K562 (cell line): ENCODE measurements at regions not wholly inside any gene's neighbourhood (a gene's known extent, or its start where the extent isn't known, plus 50 kb on each side); places are given as distances from the start of the nearest gene placed in this dataset.

Experiments
- ATAC-seq: fragments of 200-7000 bp; cut with Tn5 transposase; 3 replicates; pipeline ENCODE4 v1.9.1; 2020; ENCODE audit warnings: moderate library complexity
- BruUV-seq: library from RNA; stranded (reverse); fragments of 400-500 nt; replicated peaks from 2 replicates; lab custom pipeline; 2021; lab: Mats Ljungman, UMichigan
- CTCF ChIA-PET: fragments of 300-600 bp; formaldehyde crosslinking; extraction: SDS; loops from one replicate; lab custom pipeline; 2021; ENCODE audit warnings: low intra/inter-chr PET ratio; lab: Yijun Ruan, JAX
- POLR2A ChIA-PET: fragments of 300-600, 350-650 bp; sonication (Branson Sonifier 250); formaldehyde crosslinking; extraction: SDS; loops from one replicate; lab custom pipeline; 2021; ENCODE audit warnings: antibody characterized with exemption, inconsistent platforms; lab: Yijun Ruan, JAX
- DNase-seq, 4 experiments: peaks; one replicate each; pipeline versions ENCODE4 v3.0.0 to v3.0.0-alpha.2; 2011 to 2018; ENCODE audit warnings: low spot score in 3 of 4, mixed read lengths in 3 of 4; ENCODE audit errors: extremely low read depth in 1 of 4
- FAIRE-seq: peaks from 2 replicates; lab custom pipeline; 2011; peaks lifted over from hg19 to GRCh38; lab: Jason Lieb, UNC
- H2AFZ ChIP-seq: 2 replicates; pipeline ENCODE4 v1.6.0; 2011; ENCODE audit warnings: low read depth, low read length, control low read depth, inconsistent platforms
- H3K27ac ChIP-seq: fragments of 200-600 bp; 3 replicates; pipeline ENCODE4 v1.8.0; 2011; ENCODE audit warnings: low read depth, mild to moderate bottlenecking, control low read depth, inconsistent platforms, low read length, moderate library complexity, mixed read lengths; ENCODE audit errors: extremely low read depth
- H3K27me3 ChIP-seq, 2 experiments: fragments of 300-600 bp in 1 of 2; 2 replicates in 1 of 2; 3 replicates in 1 of 2; pipeline versions ENCODE4 v1.6.0 to v1.8.0; 2011; ENCODE audit warnings: inconsistent platforms in 2 of 2, low read length in 2 of 2, mild to moderate bottlenecking in 1 of 2, mixed read lengths in 1 of 2, moderate library complexity in 1 of 2; ENCODE audit not compliant: control insufficient read depth in 2 of 2, insufficient read depth in 2 of 2
- H3K36me3 ChIP-seq: fragments of 300-600 bp; 3 replicates; pipeline ENCODE4 v1.8.0; 2011; ENCODE audit warnings: mild to moderate bottlenecking, low read length, inconsistent platforms; ENCODE audit not compliant: control insufficient read depth, insufficient read depth
- H3K4me1 ChIP-seq, 2 experiments: fragments of 200-600 bp in 1 of 2; replicated peaks in 1 of 2; 2 replicates in 1 of 2; 3 replicates in 1 of 2; pipeline versions ENCODE4 v1.5.1 to v1.8.0; 2011; ENCODE audit warnings: inconsistent platforms in 2 of 2, low read length in 2 of 2, mild to moderate bottlenecking in 1 of 2, mixed read lengths in 1 of 2, moderate library complexity in 1 of 2; ENCODE audit not compliant: control insufficient read depth in 2 of 2, insufficient read depth in 2 of 2
- H3K4me2 ChIP-seq: 2 replicates; pipeline ENCODE4 v1.6.1; 2011; ENCODE audit warnings: low read length, control low read depth, inconsistent platforms, mixed read lengths; ENCODE audit not compliant: insufficient read depth
- H3K4me3 ChIP-seq: fragments of 200-600 bp; sonication (generic), shearing (Covaris generic); 2 replicates; pipeline ENCODE4 v1.5.1; 2016; ENCODE audit warnings: control low read depth, inconsistent platforms
- H3K79me2 ChIP-seq: fragments of 200-600 bp; 3 replicates; pipeline ENCODE4 v1.8.0; 2011; ENCODE audit warnings: low read length, inconsistent platforms; ENCODE audit not compliant: control insufficient read depth, insufficient read depth
- H3K9ac ChIP-seq, 2 experiments: 2 replicates each; pipeline versions ENCODE4 v1.6.0 to v1.6.1; 2011; ENCODE audit warnings: low read depth in 2 of 2, low read length in 2 of 2, control low read depth in 1 of 2, inconsistent platforms in 1 of 2, mild to moderate bottlenecking in 1 of 2, mixed read lengths in 1 of 2; ENCODE audit not compliant: insufficient read depth in 1 of 2
- H3K9me1 ChIP-seq: one replicate; pipeline ENCODE4 v1.6.0; 2011; ENCODE audit warnings: inconsistent platforms, mild to moderate bottlenecking, low read length, moderate library complexity; ENCODE audit not compliant: control insufficient read depth, insufficient read depth
- H3K9me3 ChIP-seq: replicated peaks from 2 replicates; pipeline ENCODE4 v1.5.1; 2011; ENCODE audit warnings: low read depth, low read length, inconsistent platforms; ENCODE audit not compliant: control insufficient read depth, insufficient read depth
- H4K20me1 ChIP-seq: replicated peaks from 2 replicates; pipeline ENCODE4 v1.6.1; 2011; ENCODE audit warnings: low read length, inconsistent platforms, mixed read lengths; ENCODE audit not compliant: control insufficient read depth, insufficient read depth
- BCL6 ChIP-seq: fragments of 250-450 bp; sonication (Bioruptor Pico); IDR thresholded peaks from 2 replicates; pipeline ENCODE4 v1.4.0; 2020
- DACH1 ChIP-seq: fragments of 450-650 bp; IDR thresholded peaks from 2 replicates; pipeline ENCODE4 v1.6.1; 2018; ENCODE audit not compliant: partially characterized antibody
- EGR1 ChIP-seq: fragments of 450-650 bp; conservative IDR thresholded peaks from 2 replicates; pipeline ENCODE4 v1.6.1; 2017; ENCODE audit warnings: mild to moderate bottlenecking
- KDM1A ChIP-seq, 2 experiments: fragments of 450-650 bp; IDR thresholded peaks; 2 replicates each; pipeline ENCODE4 v1.6.1; 2016; ENCODE audit warnings: mild to moderate bottlenecking in 2 of 2
- KLF10 ChIP-seq: fragments of 250-450 bp; sonication (Bioruptor Pico); IDR thresholded peaks from 2 replicates; pipeline ENCODE4 v1.6.1; 2021; ENCODE audit warnings: matching md5 sums
- MEF2A ChIP-seq: IDR thresholded peaks from 2 replicates; pipeline ENCODE4 v1.6.1; 2011; ENCODE audit warnings: low read depth, mild to moderate bottlenecking, low read length, moderate library complexity; ENCODE audit not compliant: control insufficient read depth
- NBN ChIP-seq: fragments of 450-650 bp; IDR thresholded peaks from 2 replicates; pipeline ENCODE4 v1.6.1; 2016; ENCODE audit warnings: low read depth, mild to moderate bottlenecking
- PHB ChIP-seq: fragments of 250-450 bp; sonication (Bioruptor Pico); IDR thresholded peaks from 2 replicates; pipeline ENCODE4 v1.5.0; 2021
- PURB ChIP-seq: sonication (generic); formaldehyde crosslinking; IDR thresholded peaks from 2 replicates; pipeline ENCODE4 v1.9.0; 2021; ENCODE audit warnings: low read depth, mild to moderate bottlenecking, missing genetic modification reagents
- TAF9B ChIP-seq: fragments of 450-650 bp; IDR thresholded peaks from 2 replicates; pipeline ENCODE4 v1.6.1; 2018; ENCODE audit warnings: mild to moderate bottlenecking; ENCODE audit not compliant: partially characterized antibody
- TBL1XR1 ChIP-seq, 2 experiments: IDR thresholded peaks; 2 replicates each; pipeline ENCODE4 v1.6.1; 2012; ENCODE audit warnings: improper control_type of control experiment in 2 of 2, low read length in 2 of 2, mild to moderate bottlenecking in 1 of 2
- ZFPM2 ChIP-seq: fragments of 250-450 bp; sonication (Bioruptor Pico); IDR thresholded peaks from 2 replicates; pipeline ENCODE4 v1.5.1; 2022; ENCODE audit warnings: mild to moderate bottlenecking
- ZNF316 ChIP-seq: fragments of 450-650 bp; IDR thresholded peaks from 2 replicates; pipeline ENCODE4 v1.6.1; 2016
- ZNF444 ChIP-seq: fragments of 250-450 bp; sonication (Bioruptor Pico); IDR thresholded peaks from 2 replicates; pipeline ENCODE4 v1.4.0; 2020; ENCODE audit warnings: mild to moderate bottlenecking, moderate library complexity
- ZNF707 ChIP-seq: fragments of 250-450 bp; sonication (Bioruptor Pico); conservative IDR thresholded peaks from 2 replicates; pipeline ENCODE4 v1.8.0; 2022; ENCODE audit warnings: inconsistent platforms, mild to moderate bottlenecking, moderate library complexity
- WGBS: fragments of 100-300 bp; shearing (Covaris generic); methylation state at CpG from one replicate; pipeline ENCODE4 v1.1.6; 2016; ENCODE audit warnings: low coverage, mixed read lengths; ENCODE audit not compliant: insufficient coverage; ENCODE audit errors: missing lambda C conversion rate; 5-methylcytosine and 5-hydroxymethylcytosine counted together
- in situ Hi-C: fragments of 300-500 bp; cut with MboI; formaldehyde crosslinking; loops from 4 replicates; pipeline ENCODE4 v1.15.0; 2018; ENCODE audit warnings: inconsistent platforms, mixed read lengths
- intact Hi-C: fragments of 100-400 bp; cut with micrococcal nuclease; formaldehyde crosslinking; loops from 2 replicates; pipeline ENCODE4 v1.14.2; 2022
- TF ChIP-seq, protein P1 (sequence below): fragments of 450-650 bp; conservative IDR thresholded peaks from 2 replicates; pipeline ENCODE4 v1.6.1; 2016; ENCODE audit warnings: missing genetic modification characterization, low read depth, mild to moderate bottlenecking, missing compliant biosample characterization, moderate library complexity
- TF ChIP-seq, protein P2 (sequence below): fragments of 250-450 bp; sonication (Bioruptor Pico); IDR thresholded peaks from 2 replicates; pipeline ENCODE4 v1.5.0; 2021
- TF ChIP-seq, protein P3 (sequence below): fragments of 250-450 bp; sonication (Bioruptor Pico); IDR thresholded peaks from 2 replicates; pipeline ENCODE4 v1.5.1; 2021; ENCODE audit warnings: mild to moderate bottlenecking
- TF ChIP-seq, protein P4 (sequence below): fragments of 450-650 bp; formaldehyde crosslinking; IDR thresholded peaks from 2 replicates; pipeline ENCODE4 v1.4.0; 2020; ENCODE audit warnings: mild to moderate bottlenecking, mixed read lengths
- TF ChIP-seq, protein P5 (sequence below): fragments of 250-450 bp; sonication (Bioruptor Pico); IDR thresholded peaks from 2 replicates; pipeline ENCODE4 v1.8.0; 2022; ENCODE audit warnings: moderate library complexity, mild to moderate bottlenecking, inconsistent platforms

DNA sequence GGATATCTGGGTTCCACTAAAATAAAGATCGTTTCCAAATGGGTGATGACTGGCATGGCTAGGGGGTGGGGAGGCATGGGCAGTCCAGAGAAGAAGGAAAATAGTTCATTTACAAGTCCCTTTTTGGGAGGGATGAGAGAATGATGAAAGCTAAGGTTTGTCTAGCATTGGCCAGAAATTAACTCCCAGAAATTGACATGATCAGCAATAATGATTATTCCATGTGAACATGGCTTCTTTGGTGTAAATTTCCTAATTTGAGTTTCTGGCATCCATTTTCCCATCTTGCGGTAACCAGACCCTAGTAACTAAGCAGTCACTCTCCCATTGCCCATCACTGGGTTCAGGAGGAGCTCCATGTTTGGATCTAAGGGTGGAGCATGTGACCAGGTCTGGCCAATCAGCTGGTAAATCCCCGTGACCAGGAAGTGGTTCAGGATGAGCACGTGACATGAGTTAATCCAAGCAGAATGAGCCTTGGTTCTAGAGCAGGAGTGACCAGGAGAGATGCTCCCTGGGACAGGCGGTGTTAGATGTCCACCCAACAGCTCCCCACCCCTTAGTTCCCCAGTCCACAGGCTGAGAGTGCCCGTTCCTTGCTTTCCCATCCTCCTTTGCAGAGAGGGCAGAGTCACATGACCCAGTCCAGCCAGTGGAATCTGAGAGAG lies 512.7 kb downstream of the PREX1 start:
- no peak for ATAC-seq
- ChIA-PET POLR2A (no interaction called here), CTCF (no interaction called here)
- Histone ChIP-seq H3K27me3 (peaks cover 4 to 14% of the 10 kb centered on the region in 2 experiments; a peak in 3 of 5 replicates), H3K9me3 (no peaks in the 10 kb centered on the region), H2AFZ (no peak overlapping the region), H3K79me2 (no peaks in the 10 kb centered on the region), H3K36me3 (no peaks in the 10 kb centered on the region), H3K27ac (no peak overlapping the region), H3K9me1 (no peaks in the 10 kb centered on the region), H3K4me1 (no peaks in the 10 kb centered on the region), H3K4me3 (no peak overlapping the region), H3K9ac (no peak overlapping the region), H4K20me1 (no peaks in the 10 kb centered on the region), H3K4me2 (peak overlapping the region; percentile 46)
- WGBS, result 2% methylated on average over 6 of the region's 6 CpGs
- no TSS peak for BruUV-seq
- in situ Hi-C loops, result no loop called here
- intact Hi-C loops, result no loop called here
- FAIRE-seq, result no peak
- peak; percentile 3 to 19 (median 16) for DNase-seq
- TF ChIP-seq TAF9B (no peak), PURB (CRISPR knock-in tag) (no peak), TBL1XR1 (IDR thresholded peaks at IDR 0.05; ENCODE audit: low read length in 2 of 2) (no peak), ZFPM2 (CRISPR knock-in tag) (no peak), BCL6 (CRISPR knock-in tag) (no peak), NBN (no peak), ZNF444 (CRISPR knock-in tag) (no peak), MEF2A (no peak), ZNF316 (peak; percentile 47; the same call in 1 of the 2 replicates), KLF10 (no peak), ZNF707 (CRISPR knock-in tag) (no peak), DACH1 (no peak), PHB (CRISPR knock-in tag) (no peak), KDM1A (IDR thresholded peaks at IDR 0.05) (no peak), EGR1 (no peak)
- TF ChIP-seq, protein P1, sequence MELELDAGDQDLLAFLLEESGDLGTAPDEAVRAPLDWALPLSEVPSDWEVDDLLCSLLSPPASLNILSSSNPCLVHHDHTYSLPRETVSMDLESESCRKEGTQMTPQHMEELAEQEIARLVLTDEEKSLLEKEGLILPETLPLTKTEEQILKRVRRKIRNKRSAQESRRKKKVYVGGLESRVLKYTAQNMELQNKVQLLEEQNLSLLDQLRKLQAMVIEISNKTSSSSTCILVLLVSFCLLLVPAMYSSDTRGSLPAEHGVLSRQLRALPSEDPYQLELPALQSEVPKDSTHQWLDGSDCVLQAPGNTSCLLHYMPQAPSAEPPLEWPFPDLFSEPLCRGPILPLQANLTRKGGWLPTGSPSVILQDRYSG, result no peak
- TF ChIP-seq, protein P2, sequence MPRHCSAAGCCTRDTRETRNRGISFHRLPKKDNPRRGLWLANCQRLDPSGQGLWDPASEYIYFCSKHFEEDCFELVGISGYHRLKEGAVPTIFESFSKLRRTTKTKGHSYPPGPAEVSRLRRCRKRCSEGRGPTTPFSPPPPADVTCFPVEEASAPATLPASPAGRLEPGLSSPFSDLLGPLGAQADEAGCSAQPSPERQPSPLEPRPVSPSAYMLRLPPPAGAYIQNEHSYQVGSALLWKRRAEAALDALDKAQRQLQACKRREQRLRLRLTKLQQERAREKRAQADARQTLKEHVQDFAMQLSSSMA (CRISPR knock-in tag), result no peak
- TF ChIP-seq, protein P3, sequence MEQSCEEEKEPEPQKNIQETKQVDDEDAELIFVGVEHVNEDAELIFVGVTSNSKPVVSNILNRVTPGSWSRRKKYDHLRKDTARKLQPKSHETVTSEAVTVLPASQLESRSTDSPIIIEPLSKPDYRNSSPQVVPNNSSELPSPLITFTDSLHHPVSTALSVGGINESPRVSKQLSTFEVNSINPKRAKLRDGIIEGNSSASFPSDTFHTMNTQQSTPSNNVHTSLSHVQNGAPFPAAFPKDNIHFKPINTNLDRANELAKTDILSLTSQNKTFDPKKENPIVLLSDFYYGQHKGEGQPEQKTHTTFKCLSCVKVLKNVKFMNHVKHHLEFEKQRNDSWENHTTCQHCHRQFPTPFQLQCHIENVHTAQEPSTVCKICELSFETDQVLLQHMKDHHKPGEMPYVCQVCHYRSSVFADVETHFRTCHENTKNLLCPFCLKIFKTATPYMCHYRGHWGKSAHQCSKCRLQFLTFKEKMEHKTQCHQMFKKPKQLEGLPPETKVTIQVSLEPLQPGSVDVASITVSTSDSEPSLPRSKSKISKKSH, result no peak
- TF ChIP-seq, protein P4, sequence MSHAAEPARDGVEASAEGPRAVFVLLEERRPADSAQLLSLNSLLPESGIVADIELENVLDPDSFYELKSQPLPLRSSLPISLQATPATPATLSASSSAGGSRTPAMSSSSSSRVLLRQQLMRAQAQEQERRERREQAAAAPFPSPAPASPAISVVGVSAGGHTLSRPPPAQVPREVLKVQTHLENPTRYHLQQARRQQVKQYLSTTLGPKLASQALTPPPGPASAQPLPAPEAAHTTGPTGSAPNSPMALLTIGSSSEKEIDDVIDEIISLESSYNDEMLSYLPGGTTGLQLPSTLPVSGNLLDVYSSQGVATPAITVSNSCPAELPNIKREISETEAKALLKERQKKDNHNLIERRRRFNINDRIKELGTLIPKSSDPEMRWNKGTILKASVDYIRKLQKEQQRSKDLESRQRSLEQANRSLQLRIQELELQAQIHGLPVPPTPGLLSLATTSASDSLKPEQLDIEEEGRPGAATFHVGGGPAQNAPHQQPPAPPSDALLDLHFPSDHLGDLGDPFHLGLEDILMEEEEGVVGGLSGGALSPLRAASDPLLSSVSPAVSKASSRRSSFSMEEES (CRISPR knock-in tag), result peak; percentile 68
- TF ChIP-seq, protein P5, sequence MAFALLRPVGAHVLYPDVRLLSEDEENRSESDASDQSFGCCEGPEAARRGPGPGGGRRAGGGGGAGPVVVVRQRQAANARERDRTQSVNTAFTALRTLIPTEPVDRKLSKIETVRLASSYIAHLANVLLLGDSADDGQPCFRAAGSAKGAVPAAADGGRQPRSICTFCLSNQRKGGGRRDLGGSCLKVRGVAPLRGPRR (CRISPR knock-in tag), result no peak
